B cell (primary cell): ENCODE measurements at regions not wholly inside any gene's neighbourhood (a gene's known extent, or its start where the extent isn't known, plus 50 kb on each side); places are given as distances from the start of the nearest gene placed in this dataset.

Experiments used
- ATAC-seq: fragments of 200-7000 bp; cut with Tn5 transposase; one replicate; pipeline ENCODE4 v1.10.0; 2021; ENCODE audit warnings: low read depth, mild to moderate bottlenecking, moderate number of reproducible peaks, moderate library complexity
- CTCF ChIA-PET: fragments of 350-600 bp; sonication (Branson Sonifier 250); formaldehyde crosslinking; loops from one replicate; lab custom pipeline; 2021; ENCODE audit warnings: antibody characterized with exemption, inconsistent platforms; lab: Charles Lee
- POLR2A ChIA-PET: fragments of 350-600 bp; sonication (Branson Sonifier 250); formaldehyde crosslinking; loops from one replicate; lab custom pipeline; 2021; ENCODE audit warnings: antibody characterized with exemption; lab: Charles Lee
- DNase-seq: peaks from one replicate; pipeline ENCODE4 v3.0.0; 2013
- H2AFZ ChIP-seq: 2 replicates; pipeline ENCODE4 v1.6.1; 2012; ENCODE audit warnings: mild to moderate bottlenecking, low read depth, low read length; ENCODE audit not compliant: insufficient read depth, poor library complexity, severe bottlenecking
- H3K27ac ChIP-seq, 2 donors: 1 replicate in 1 of 2; 2 replicates in 1 of 2; pipeline ENCODE4 v1.5.1; 2012 to 2013; ENCODE audit warnings: low read length in 2 of 2, mild to moderate bottlenecking in 2 of 2, moderate library complexity in 1 of 2
- H3K27me3 ChIP-seq, 4 experiments: fragments of 200-600 bp in 1 of 4; sonication (generic) in 1 of 4; replicated peaks in 1 of 4; 1 replicate in 2 of 4; 2 replicates in 2 of 4; pipeline versions ENCODE4 v1.6.1 to v1.7.0; 2013 to 2016; ENCODE audit warnings: low read length in 3 of 4, mild to moderate bottlenecking in 2 of 4, mixed read lengths in 1 of 4, moderate library complexity in 1 of 4; ENCODE audit not compliant: insufficient read depth in 4 of 4, control insufficient read depth in 3 of 4; ENCODE audit errors: control extremely low read depth in 1 of 4
- H3K36me3 ChIP-seq, 2 experiments: replicated peaks in 1 of 2; 1 replicate in 1 of 2; 2 replicates in 1 of 2; pipeline versions ENCODE4 v1.6.1 to v1.7.1; 2013; ENCODE audit warnings: low read length in 1 of 2; ENCODE audit not compliant: insufficient read depth in 2 of 2, control insufficient read depth in 1 of 2; ENCODE audit errors: control extremely low read depth in 1 of 2, extremely low read depth in 1 of 2
- H3K4me1 ChIP-seq, 2 donors: fragments of 200-600 bp in 1 of 2; sonication (generic) in 1 of 2; 1 replicate in 1 of 2; 2 replicates in 1 of 2; pipeline versions ENCODE4 v1.5.1 to v1.6.1; 2013 to 2017; ENCODE audit warnings: low read length in 2 of 2; ENCODE audit not compliant: control insufficient read depth in 2 of 2, insufficient read depth in 2 of 2
- H3K4me2 ChIP-seq: replicated peaks from 2 replicates; pipeline ENCODE3; 2012; ENCODE audit warnings: mild to moderate bottlenecking, low read depth, low read length; ENCODE audit not compliant: poor library complexity, severe bottlenecking
- H3K4me3 ChIP-seq, 5 experiments: fragments of 200-600 bp in 1 of 5; sonication (generic) in 1 of 5; 1 replicate in 3 of 5; 2 replicates in 2 of 5; pipeline versions ENCODE4 v1.5.1 to v1.7.0; 2011 to 2016; ENCODE audit warnings: low read length in 4 of 5, mild to moderate bottlenecking in 4 of 5, low read depth in 2 of 5, control low read depth in 1 of 5, moderate library complexity in 1 of 5; ENCODE audit not compliant: insufficient read depth in 1 of 5; ENCODE audit errors: control extremely low read depth in 1 of 5, extremely low read depth in 1 of 5
- H3K79me2 ChIP-seq: fragments of 200-600 bp; sonication (generic); one replicate; pipeline ENCODE4 v1.6.0; 2016; ENCODE audit warnings: low read length; ENCODE audit not compliant: control insufficient read depth, insufficient read depth
- H3K9ac ChIP-seq: fragments of 200-600 bp; sonication (generic); 2 replicates; pipeline ENCODE4 v1.6.1; 2017; ENCODE audit warnings: mild to moderate bottlenecking, low read length, moderate library complexity
- H3K9me3 ChIP-seq, 3 donors: one replicate each; pipeline versions ENCODE4 v1.6.1 to v1.7.1; 2013; ENCODE audit warnings: low read length in 2 of 3; ENCODE audit not compliant: control insufficient read depth in 2 of 3, insufficient read depth in 1 of 3; ENCODE audit errors: control extremely low read depth in 1 of 3
- H4K20me1 ChIP-seq: 2 replicates; pipeline ENCODE4 v1.6.0; 2012; ENCODE audit warnings: mild to moderate bottlenecking, low read length; ENCODE audit not compliant: insufficient read depth, control insufficient read depth, poor library complexity, severe bottlenecking
- H3K27ac Mint-ChIP-seq: one replicate; pipeline ENCODE4 v1.8.0; 2021; ENCODE audit warnings: mixed read lengths
- H3K27me3 Mint-ChIP-seq: one replicate; pipeline ENCODE4 v1.8.0; 2021; ENCODE audit warnings: mixed read lengths
- H3K4me1 Mint-ChIP-seq: one replicate; pipeline ENCODE4 v1.8.0; 2021; ENCODE audit warnings: mixed read lengths
- H3K4me3 Mint-ChIP-seq: one replicate; pipeline ENCODE4 v1.8.0; 2021; ENCODE audit warnings: mixed read lengths
- H3K9me3 Mint-ChIP-seq: one replicate; pipeline ENCODE4 v1.8.0; 2022; ENCODE audit warnings: mixed read lengths; ENCODE audit not compliant: insufficient read depth
- CTCF ChIP-seq: fragments of 200-600 bp; IDR thresholded peaks from one replicate; pipeline ENCODE4 v1.8.0; 2022; ENCODE audit warnings: antibody characterized with exemption, mild to moderate bottlenecking
- EZH2 ChIP-seq: IDR thresholded peaks from 2 replicates; pipeline ENCODE4 v1.6.1; 2012; ENCODE audit warnings: borderline replicate concordance, low read depth, mild to moderate bottlenecking, moderate library complexity, low read length; ENCODE audit not compliant: insufficient read depth, poor library complexity, severe bottlenecking
- WGBS: methylation state at CpG from one replicate; pipeline ENCODE4 v1.1.5; 2013; ENCODE audit warnings: missing lambda C conversion rate; ENCODE audit not compliant: insufficient coverage; 5-methylcytosine and 5-hydroxymethylcytosine counted together
- intact Hi-C: fragments of 100-400 bp; cut with micrococcal nuclease; formaldehyde crosslinking; loops from one replicate; pipeline ENCODE4 v1.10.0; 2022

- ChIA-PET CTCF (no interaction called here), POLR2A (no interaction called here)
- TF ChIP-seq CTCF (no peak), EZH2 (no peak)
- no peaks in the 10 kb centered on the region for H3K36me3 ChIP-seq
- H3K9me3 ChIP-seq = peaks cover 0 to 3% (median 0%) of the 10 kb centered on the region in 3 donors
- no peaks in the 10 kb centered on the region for H4K20me1 ChIP-seq
- no peak for ATAC-seq
- H3K4me3 ChIP-seq = no peak overlapping the region
- H3K79me2 ChIP-seq = no peaks in the 10 kb centered on the region
- no peak overlapping the region for H3K4me2 ChIP-seq
- no peak overlapping the region for H2AFZ ChIP-seq
- no peak overlapping the region for H3K9ac ChIP-seq
- Mint-ChIP-seq H3K27ac (no peak overlapping the region), H3K9me3 (peaks cover 6% of the 10 kb centered on the region), H3K27me3 (no peaks in the 10 kb centered on the region), H3K4me3 (no peak overlapping the region), H3K4me1 (no peaks in the 10 kb centered on the region)
- no peak for DNase-seq
- intact Hi-C loops = loop anchor here (10.0 kb wide), 1 partner anchor 465 kb away; no protein-coding TSS in a partner anchor
- no peaks in the 10 kb centered on the region for H3K4me1 ChIP-seq
- no peaks in the 10 kb centered on the region for H3K27me3 ChIP-seq
- no peak overlapping the region for H3K27ac ChIP-seq
These were observed 280.3 kb upstream of the ZSWIM2 start for GRCh38 chr2:187129306-187129705.

GRCh38 chr2:187126247-187127005 is 277.5 kb upstream of the ZSWIM2 start:
- Mint-ChIP-seq H3K9me3 (no peaks in the 10 kb centered on the region), H3K27ac (no peak overlapping the region), H3K4me1 (no peaks in the 10 kb centered on the region), H3K27me3 (no peaks in the 10 kb centered on the region), H3K4me3 (no peak overlapping the region)
- Histone ChIP-seq H3K27ac (no peak overlapping the region), H3K27me3 (no peaks in the 10 kb centered on the region), H3K9me3 (no peaks in the 10 kb centered on the region), H3K79me2 (no peaks in the 10 kb centered on the region), H3K4me1 (no peaks in the 10 kb centered on the region), H4K20me1 (no peaks in the 10 kb centered on the region), H3K4me2 (no peak overlapping the region), H3K9ac (no peak overlapping the region), H3K4me3 (no peak overlapping the region), H3K36me3 (no peaks in the 10 kb centered on the region), H2AFZ (no peak overlapping the region)
- ATAC-seq = no peak
- intact Hi-C loops = loop anchor here (10.0 kb wide), 1 partner anchor 462 kb away; no protein-coding TSS in a partner anchor
- ChIA-PET POLR2A (no interaction called here), CTCF (no interaction called here)
- no CpG with 5 or more reads among the region's 5 CpGs for whole genome bisulfite sequencing
- no peak for DNase-seq
- no peak for TF ChIP-seq EZH2
- TF ChIP-seq CTCF = no peak
